ENCODE measurements at regions not wholly inside any gene's neighbourhood (a gene's known extent, or its start where the extent isn't known, plus 50 kb on each side); places are given as distances from the start of the nearest gene placed in this dataset.

DNA sequence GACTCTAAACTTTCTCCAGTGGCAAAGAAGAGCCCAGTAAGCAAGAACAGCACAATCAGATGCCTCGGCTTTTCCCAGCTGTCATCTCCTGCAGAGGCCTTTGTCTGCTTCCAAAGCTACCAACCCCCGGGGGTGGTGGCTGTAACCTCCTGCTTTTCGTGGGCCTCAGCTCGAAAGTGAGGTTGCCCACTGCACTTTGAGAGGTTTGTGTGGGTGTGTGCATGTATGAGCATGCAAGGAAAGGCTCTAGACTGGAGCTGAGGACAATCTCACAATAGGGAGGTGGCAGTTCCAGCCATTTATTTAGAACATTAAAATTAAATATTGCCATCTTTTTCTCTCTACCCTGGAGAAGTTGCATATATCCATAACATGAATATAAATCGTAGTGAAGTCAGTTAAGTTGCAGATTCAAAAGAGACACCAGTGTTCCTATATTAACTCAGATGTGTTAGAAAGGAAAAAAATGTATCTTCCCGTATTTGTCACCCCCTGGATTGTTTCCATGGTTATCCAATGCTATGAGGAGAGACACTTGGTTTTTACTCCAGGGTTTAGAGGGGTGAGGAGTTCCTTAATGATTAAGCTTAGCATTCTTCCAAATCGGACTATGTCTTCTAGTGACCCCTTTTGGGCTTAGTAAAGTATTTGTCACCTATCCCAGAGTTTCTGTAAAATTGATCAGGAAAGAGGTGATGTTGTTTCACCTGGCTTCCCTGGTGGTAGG is 781.1 kb downstream of the INHBA start:
- TF ChIP-seq PPARA (CRISPR knock-in tag; IDR thresholded peaks at IDR 0.05; ENCODE audit: borderline replicate concordance) (no peak), ZNF70 (CRISPR knock-in tag; IDR thresholded peaks at IDR 0.05) (no peak), RARB (CRISPR knock-in tag; IDR thresholded peaks at IDR 0.05) (no peak), ZNF8 (CRISPR knock-in tag; IDR thresholded peaks at IDR 0.05) (no peak), ARNTL (CRISPR knock-in tag; IDR thresholded peaks at IDR 0.05; ENCODE audit: borderline replicate concordance, low read depth) (no peak), CSDC2 (CRISPR knock-in tag; IDR thresholded peaks at IDR 0.05) (no peak), TCF4 (CRISPR knock-in tag; IDR thresholded peaks at IDR 0.05; ENCODE audit: borderline replicate concordance) (no peak), ZFP3 (CRISPR knock-in tag; IDR thresholded peaks at IDR 0.05) (no peak), SNAI2 (CRISPR knock-in tag; IDR thresholded peaks at IDR 0.05) (no peak), ESRRG (CRISPR knock-in tag; IDR thresholded peaks at IDR 0.05) (no peak), ZFP30 (CRISPR knock-in tag; IDR thresholded peaks at IDR 0.05) (no peak)
- TF ChIP-seq, protein P1, sequence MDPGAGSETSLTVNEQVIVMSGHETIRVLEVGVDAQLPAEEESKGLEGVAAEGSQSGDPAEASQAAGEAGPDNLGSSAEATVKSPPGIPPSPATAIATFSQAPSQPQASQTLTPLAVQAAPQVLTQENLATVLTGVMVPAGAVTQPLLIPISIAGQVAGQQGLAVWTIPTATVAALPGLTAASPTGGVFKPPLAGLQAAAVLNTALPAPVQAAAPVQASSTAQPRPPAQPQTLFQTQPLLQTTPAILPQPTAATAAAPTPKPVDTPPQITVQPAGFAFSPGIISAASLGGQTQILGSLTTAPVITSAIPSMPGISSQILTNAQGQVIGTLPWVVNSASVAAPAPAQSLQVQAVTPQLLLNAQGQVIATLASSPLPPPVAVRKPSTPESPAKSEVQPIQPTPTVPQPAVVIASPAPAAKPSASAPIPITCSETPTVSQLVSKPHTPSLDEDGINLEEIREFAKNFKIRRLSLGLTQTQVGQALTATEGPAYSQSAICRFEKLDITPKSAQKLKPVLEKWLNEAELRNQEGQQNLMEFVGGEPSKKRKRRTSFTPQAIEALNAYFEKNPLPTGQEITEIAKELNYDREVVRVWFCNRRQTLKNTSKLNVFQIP (CRISPR knock-in tag; IDR thresholded peaks at IDR 0.05; ENCODE audit: borderline replicate concordance, low read depth) = no peak
- TF ChIP-seq, protein P2, sequence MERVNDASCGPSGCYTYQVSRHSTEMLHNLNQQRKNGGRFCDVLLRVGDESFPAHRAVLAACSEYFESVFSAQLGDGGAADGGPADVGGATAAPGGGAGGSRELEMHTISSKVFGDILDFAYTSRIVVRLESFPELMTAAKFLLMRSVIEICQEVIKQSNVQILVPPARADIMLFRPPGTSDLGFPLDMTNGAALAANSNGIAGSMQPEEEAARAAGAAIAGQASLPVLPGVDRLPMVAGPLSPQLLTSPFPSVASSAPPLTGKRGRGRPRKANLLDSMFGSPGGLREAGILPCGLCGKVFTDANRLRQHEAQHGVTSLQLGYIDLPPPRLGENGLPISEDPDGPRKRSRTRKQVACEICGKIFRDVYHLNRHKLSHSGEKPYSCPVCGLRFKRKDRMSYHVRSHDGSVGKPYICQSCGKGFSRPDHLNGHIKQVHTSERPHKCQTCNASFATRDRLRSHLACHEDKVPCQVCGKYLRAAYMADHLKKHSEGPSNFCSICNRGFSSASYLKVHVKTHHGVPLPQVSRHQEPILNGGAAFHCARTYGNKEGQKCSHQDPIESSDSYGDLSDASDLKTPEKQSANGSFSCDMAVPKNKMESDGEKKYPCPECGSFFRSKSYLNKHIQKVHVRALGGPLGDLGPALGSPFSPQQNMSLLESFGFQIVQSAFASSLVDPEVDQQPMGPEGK (CRISPR knock-in tag; IDR thresholded peaks at IDR 0.05; ENCODE audit: borderline replicate concordance) = no peak
- TF ChIP-seq, protein P3, sequence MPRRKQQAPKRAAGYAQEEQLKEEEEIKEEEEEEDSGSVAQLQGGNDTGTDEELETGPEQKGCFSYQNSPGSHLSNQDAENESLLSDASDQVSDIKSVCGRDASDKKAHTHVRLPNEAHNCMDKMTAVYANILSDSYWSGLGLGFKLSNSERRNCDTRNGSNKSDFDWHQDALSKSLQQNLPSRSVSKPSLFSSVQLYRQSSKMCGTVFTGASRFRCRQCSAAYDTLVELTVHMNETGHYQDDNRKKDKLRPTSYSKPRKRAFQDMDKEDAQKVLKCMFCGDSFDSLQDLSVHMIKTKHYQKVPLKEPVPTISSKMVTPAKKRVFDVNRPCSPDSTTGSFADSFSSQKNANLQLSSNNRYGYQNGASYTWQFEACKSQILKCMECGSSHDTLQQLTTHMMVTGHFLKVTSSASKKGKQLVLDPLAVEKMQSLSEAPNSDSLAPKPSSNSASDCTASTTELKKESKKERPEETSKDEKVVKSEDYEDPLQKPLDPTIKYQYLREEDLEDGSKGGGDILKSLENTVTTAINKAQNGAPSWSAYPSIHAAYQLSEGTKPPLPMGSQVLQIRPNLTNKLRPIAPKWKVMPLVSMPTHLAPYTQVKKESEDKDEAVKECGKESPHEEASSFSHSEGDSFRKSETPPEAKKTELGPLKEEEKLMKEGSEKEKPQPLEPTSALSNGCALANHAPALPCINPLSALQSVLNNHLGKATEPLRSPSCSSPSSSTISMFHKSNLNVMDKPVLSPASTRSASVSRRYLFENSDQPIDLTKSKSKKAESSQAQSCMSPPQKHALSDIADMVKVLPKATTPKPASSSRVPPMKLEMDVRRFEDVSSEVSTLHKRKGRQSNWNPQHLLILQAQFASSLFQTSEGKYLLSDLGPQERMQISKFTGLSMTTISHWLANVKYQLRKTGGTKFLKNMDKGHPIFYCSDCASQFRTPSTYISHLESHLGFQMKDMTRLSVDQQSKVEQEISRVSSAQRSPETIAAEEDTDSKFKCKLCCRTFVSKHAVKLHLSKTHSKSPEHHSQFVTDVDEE (CRISPR knock-in tag; IDR thresholded peaks at IDR 0.05) = no peak
- TF ChIP-seq, protein P4, sequence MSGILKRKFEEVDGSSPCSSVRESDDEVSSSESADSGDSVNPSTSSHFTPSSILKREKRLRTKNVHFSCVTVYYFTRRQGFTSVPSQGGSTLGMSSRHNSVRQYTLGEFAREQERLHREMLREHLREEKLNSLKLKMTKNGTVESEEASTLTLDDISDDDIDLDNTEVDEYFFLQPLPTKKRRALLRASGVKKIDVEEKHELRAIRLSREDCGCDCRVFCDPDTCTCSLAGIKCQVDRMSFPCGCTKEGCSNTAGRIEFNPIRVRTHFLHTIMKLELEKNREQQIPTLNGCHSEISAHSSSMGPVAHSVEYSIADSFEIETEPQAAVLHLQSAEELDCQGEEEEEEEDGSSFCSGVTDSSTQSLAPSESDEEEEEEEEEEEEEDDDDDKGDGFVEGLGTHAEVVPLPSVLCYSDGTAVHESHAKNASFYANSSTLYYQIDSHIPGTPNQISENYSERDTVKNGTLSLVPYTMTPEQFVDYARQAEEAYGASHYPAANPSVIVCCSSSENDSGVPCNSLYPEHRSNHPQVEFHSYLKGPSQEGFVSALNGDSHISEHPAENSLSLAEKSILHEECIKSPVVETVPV (CRISPR knock-in tag; IDR thresholded peaks at IDR 0.05) = no peak
- TF ChIP-seq, protein P5, sequence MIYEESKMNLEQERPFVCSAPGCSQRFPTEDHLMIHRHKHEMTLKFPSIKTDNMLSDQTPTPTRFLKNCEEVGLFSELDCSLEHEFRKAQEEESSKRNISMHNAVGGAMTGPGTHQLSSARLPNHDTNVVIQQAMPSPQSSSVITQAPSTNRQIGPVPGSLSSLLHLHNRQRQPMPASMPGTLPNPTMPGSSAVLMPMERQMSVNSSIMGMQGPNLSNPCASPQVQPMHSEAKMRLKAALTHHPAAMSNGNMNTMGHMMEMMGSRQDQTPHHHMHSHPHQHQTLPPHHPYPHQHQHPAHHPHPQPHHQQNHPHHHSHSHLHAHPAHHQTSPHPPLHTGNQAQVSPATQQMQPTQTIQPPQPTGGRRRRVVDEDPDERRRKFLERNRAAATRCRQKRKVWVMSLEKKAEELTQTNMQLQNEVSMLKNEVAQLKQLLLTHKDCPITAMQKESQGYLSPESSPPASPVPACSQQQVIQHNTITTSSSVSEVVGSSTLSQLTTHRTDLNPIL (CRISPR knock-in tag; IDR thresholded peaks at IDR 0.05; ENCODE audit: low read depth) = no peak
- ATAC-seq = no peak

DNA sequence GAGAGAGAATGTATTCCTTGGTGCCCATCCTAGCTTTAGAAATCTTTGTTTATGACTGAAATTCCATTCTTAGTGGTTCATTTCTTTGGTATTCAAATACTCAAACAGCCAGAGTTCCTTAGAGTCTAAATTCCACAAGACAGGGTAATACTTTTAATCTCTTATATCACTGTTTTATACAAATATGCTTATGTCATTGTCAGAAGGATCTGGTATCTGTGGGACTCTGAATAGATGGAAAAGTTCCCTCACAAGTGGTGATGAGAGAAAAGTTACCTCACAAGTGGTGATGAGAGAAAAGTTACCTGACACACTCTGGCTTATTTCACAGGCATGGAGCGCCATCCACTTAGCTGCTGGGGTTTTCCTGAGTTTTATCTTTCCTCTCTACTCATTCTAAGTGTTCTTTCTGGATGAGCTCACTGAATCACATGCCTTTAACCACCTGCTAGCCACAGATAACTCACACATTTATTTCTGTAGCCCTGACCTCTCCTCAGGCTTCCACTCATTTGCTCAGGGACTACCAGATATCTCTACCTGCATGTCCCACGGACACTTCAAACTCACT is 784.0 kb downstream of the SUGCT start:
- peak; percentile 93 for ATAC-seq
- TF ChIP-seq ESRRG (CRISPR knock-in tag; IDR thresholded peaks at IDR 0.05) = 0 out of 2 replicates have a peak, but pooled peaks have one; percentile 28
- TF ChIP-seq ZNF70 (CRISPR knock-in tag; IDR thresholded peaks at IDR 0.05) = no peak
- no peak for TF ChIP-seq BACH2 (CRISPR knock-in tag; IDR thresholded peaks at IDR 0.05; ENCODE audit: borderline replicate concordance)
- TF ChIP-seq, protein P1 (CRISPR knock-in tag; IDR thresholded peaks at IDR 0.05; ENCODE audit: borderline replicate concordance, low read depth) = no peak
- TF ChIP-seq, protein P3 (CRISPR knock-in tag; IDR thresholded peaks at IDR 0.05) = no peak
- TF ChIP-seq TCF4 (CRISPR knock-in tag; IDR thresholded peaks at IDR 0.05; ENCODE audit: borderline replicate concordance) = no peak
- TF ChIP-seq OSR1 (CRISPR knock-in tag; IDR thresholded peaks at IDR 0.05) = no peak
- no peak for TF ChIP-seq PPARA (CRISPR knock-in tag; IDR thresholded peaks at IDR 0.05; ENCODE audit: borderline replicate concordance)
- TF ChIP-seq, protein P4 (CRISPR knock-in tag; IDR thresholded peaks at IDR 0.05) = no peak
- TF ChIP-seq ZNF565 (CRISPR knock-in tag; conservative IDR thresholded peaks at IDR 0.05; ENCODE audit: low read depth) = no peak
- no peak for TF ChIP-seq ZFP30 (CRISPR knock-in tag; IDR thresholded peaks at IDR 0.05)
- TF ChIP-seq ZFP3 (CRISPR knock-in tag; IDR thresholded peaks at IDR 0.05) = no peak
- peak; percentile 94 for TF ChIP-seq ISL1 (CRISPR knock-in tag; IDR thresholded peaks at IDR 0.05)
- TF ChIP-seq RARB (CRISPR knock-in tag; IDR thresholded peaks at IDR 0.05) = no peak

Data from SK-N-SH treated with all-trans-retinoic acid at 6 μM for 48 hours (cell line).